Kidney (tissue), 13 donors: ENCODE measurements at regions not wholly inside any gene's neighbourhood (a gene's known extent, or its start where the extent isn't known, plus 50 kb on each side); places are given as distances from the start of the nearest gene placed in this dataset.

Experiments used
- DNase-seq, 5 donors: peaks; one replicate each; pipeline ENCODE4 v3.0.0-alpha.2; 2013 to 2020
- FAIRE-seq: peaks from 2 replicates; lab custom pipeline; 2012; peaks lifted over from hg19 to GRCh38; lab: Jason Lieb, UNC
- H3K27ac ChIP-seq, 2 donors: one replicate each; pipeline ENCODE4 v1.7.0; 2013; ENCODE audit warnings: low read depth in 2 of 2, low read length in 2 of 2, inconsistent platforms in 1 of 2
- H3K27me3 ChIP-seq: one replicate; pipeline ENCODE4 v1.7.1; 2013; ENCODE audit warnings: low read length, inconsistent platforms; ENCODE audit not compliant: control insufficient read depth, insufficient read depth
- H3K36me3 ChIP-seq, 3 donors: one replicate each; pipeline versions ENCODE4 v1.7.0 to v1.7.1; 2013; ENCODE audit warnings: low read length in 3 of 3, control low read depth in 1 of 3, inconsistent platforms in 1 of 3; ENCODE audit not compliant: insufficient read depth in 3 of 3, control insufficient read depth in 2 of 3
- H3K4me1 ChIP-seq, 3 donors: one replicate each; pipeline versions ENCODE4 v1.7.0 to v1.7.1; 2013; ENCODE audit warnings: low read length in 3 of 3, inconsistent platforms in 1 of 3, low read depth in 1 of 3; ENCODE audit not compliant: control insufficient read depth in 2 of 3, insufficient read depth in 2 of 3
- H3K4me3 ChIP-seq, 3 donors: one replicate each; pipeline versions ENCODE4 v1.7.0 to v1.8.1; 2013; ENCODE audit warnings: low read length in 3 of 3, control low read depth in 1 of 3, inconsistent platforms in 1 of 3
- H3K9ac ChIP-seq, 3 donors: one replicate each; pipeline versions ENCODE4 v1.7.0 to v1.7.1; 2013; ENCODE audit warnings: low read length in 3 of 3, control low read depth in 1 of 3, inconsistent platforms in 1 of 3
- H3K9me3 ChIP-seq, 3 donors: one replicate each; pipeline versions ENCODE4 v1.7.0 to v1.7.1; 2013; ENCODE audit warnings: low read length in 3 of 3, control low read depth in 1 of 3, inconsistent platforms in 1 of 3; ENCODE audit not compliant: control insufficient read depth in 2 of 3, insufficient read depth in 1 of 3
- intact Hi-C: fragments of 100-400 bp; cut with DNase I; formaldehyde crosslinking; loops from one replicate; pipeline ENCODE4 v1.11.1; 2022
- TF ChIP-seq, protein P1 (sequence below): IDR thresholded peaks from 3 replicates; pipeline ENCODE4 v1.5.1; 2012; ENCODE audit warnings: mild to moderate bottlenecking, moderate library complexity, borderline replicate concordance; ENCODE audit not compliant: insufficient read depth; ENCODE audit errors: extremely low read depth
- donor health status: control.
- donor health status: control.
- donor health status: control.
- donor health status: control.
- donor health status: control.
- donor health status: DM: yes; HTN: yes; CAD: no.
- donor health status: Normal renal cell carcinoma (clear cell type).

DNA sequence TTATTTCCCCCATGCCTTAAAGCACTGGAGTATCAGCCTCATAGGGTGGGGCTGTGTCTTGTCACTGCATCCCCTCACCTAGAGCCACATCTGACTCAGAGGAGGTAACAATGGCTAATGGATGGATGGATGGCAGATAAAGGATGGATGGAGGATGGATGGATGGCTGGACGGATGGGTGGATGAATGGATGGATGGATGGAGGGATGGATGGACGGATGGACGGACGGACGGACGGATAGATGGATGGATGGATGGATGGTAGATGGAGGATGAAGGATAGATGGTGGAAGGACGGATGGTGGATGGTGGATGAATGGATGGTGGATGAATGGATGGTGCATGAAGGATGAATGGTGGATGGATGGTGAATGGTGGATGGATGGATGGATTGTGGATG lies 77.2 kb downstream of the PDGFA start:
- DNase-seq = no peak
- Histone ChIP-seq H3K36me3 (no peaks in the 10 kb centered on the region), H3K27ac (no peak overlapping the region), H3K4me3 (no peak overlapping the region), H3K4me1 (no peaks in the 10 kb centered on the region), H3K9me3 (peaks cover 0 to 3% (median 0%) of the 10 kb centered on the region in 3 donors), H3K27me3 (no peaks in the 10 kb centered on the region), H3K9ac (no peak overlapping the region)
- TF ChIP-seq, protein P1, sequence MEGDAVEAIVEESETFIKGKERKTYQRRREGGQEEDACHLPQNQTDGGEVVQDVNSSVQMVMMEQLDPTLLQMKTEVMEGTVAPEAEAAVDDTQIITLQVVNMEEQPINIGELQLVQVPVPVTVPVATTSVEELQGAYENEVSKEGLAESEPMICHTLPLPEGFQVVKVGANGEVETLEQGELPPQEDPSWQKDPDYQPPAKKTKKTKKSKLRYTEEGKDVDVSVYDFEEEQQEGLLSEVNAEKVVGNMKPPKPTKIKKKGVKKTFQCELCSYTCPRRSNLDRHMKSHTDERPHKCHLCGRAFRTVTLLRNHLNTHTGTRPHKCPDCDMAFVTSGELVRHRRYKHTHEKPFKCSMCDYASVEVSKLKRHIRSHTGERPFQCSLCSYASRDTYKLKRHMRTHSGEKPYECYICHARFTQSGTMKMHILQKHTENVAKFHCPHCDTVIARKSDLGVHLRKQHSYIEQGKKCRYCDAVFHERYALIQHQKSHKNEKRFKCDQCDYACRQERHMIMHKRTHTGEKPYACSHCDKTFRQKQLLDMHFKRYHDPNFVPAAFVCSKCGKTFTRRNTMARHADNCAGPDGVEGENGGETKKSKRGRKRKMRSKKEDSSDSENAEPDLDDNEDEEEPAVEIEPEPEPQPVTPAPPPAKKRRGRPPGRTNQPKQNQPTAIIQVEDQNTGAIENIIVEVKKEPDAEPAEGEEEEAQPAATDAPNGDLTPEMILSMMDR = no peak
- intact Hi-C loops = no loop called here
- FAIRE-seq = no peak

DNA sequence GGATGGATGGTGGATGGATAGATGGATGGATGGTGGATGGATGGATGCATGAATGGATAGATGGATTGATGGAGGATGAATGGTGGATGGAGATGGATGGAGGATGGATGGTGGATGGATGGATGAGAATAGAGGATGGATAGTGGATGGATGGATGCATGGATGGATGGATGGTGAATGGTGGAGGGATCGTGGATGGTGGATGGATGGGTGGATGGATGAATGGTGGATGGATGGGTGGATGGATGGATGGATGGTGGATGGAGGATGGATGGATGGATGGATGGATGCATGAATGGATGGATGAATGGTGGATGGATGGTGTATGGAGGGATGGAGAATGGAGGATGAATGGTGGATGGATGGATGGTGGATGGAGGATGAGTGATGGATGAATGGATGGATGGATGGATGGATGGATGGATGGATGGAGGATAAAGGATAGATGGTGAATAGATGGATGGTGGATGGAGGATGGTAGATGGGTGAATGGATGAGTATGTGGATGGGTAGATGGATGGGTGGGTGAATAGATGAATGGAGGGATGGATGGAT lies 76.3 kb downstream of the PDGFA start:
- no peaks in the 10 kb centered on the region for H3K4me1 ChIP-seq
- peaks cover 0 to 3% (median 0%) of the 10 kb centered on the region in 3 donors for H3K9me3 ChIP-seq
- no peak overlapping the region for H3K9ac ChIP-seq
- TF ChIP-seq, protein P1 = no peak
- no peaks in the 10 kb centered on the region for H3K27me3 ChIP-seq
- H3K4me3 ChIP-seq = no peak overlapping the region
- intact Hi-C loops = no loop called here
- no peak for DNase-seq
- H3K36me3 ChIP-seq = no peaks in the 10 kb centered on the region
- H3K27ac ChIP-seq = no peak overlapping the region
- no peak for FAIRE-seq

DNA sequence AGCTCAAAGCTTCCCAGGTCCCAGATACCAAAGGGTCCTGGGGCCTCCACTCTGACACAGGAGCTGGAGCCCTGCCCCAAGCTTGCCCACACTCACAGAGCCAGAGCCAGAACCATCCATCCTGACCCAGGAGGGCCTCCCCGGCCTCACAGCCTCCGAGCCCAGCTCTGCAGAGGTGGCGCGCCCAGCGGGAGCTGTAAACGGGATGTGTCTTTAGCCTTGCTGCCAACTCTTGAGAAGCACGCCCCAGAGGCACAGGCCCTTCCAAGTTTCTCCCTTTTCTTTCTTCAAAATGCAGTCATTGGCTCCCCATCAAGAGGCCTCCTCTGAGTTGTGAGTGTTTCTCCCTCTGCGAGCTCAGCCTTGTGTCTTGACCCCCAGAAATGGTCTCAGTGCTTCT lies 75.0 kb downstream of the PDGFA start:
- no peaks in the 10 kb centered on the region for H3K27me3 ChIP-seq
- intact Hi-C loops = no loop called here
- DNase-seq = no peak

More for the DNA sequence above, 75.0 kb downstream of the PDGFA start:
- H3K4me1 ChIP-seq = no peaks in the 10 kb centered on the region
- H3K9ac ChIP-seq = no peak overlapping the region
- no peaks in the 10 kb centered on the region for H3K36me3 ChIP-seq
- no peak overlapping the region for H3K4me3 ChIP-seq
- FAIRE-seq = no peak
- no peak overlapping the region for H3K27ac ChIP-seq
- TF ChIP-seq, protein P1 = no peak
- H3K9me3 ChIP-seq = peaks cover 0 to 3% (median 0%) of the 10 kb centered on the region in 3 donors
